ENCODE measurements at regions not wholly inside any gene's neighbourhood (a gene's known extent, or its start where the extent isn't known, plus 50 kb on each side); places are given as distances from the start of the nearest gene placed in this dataset.

DNA sequence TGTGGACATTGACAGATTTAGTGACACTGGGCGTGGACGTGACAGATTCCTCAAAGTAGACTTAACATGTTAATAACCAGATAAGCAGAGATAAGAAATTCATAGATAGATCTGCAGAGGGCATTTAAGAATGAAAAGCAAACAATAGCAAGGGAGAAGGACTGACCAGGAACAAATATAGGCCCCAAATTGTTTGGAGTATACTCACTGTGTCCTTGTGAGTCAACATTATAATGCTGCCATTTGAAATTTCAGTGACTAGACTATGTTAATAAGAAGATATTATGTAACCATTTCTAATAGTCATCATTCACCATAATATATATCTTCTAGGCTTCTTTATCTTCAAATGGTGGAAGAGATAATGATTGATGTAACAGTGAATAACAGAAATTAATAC is 78.1 kb upstream of the SLC38A11 start:
- Histone ChIP-seq H3K4me1 (ENCODE audit: control insufficient read depth, insufficient read depth, low read length) (no peaks in the 10 kb centered on the region), H3K4me3 (ENCODE audit: low read length) (no peak overlapping the region), H3K27ac (ENCODE audit: low read length) (no peak overlapping the region), H3K27me3 (ENCODE audit: control insufficient read depth, insufficient read depth, low read length) (no peaks in the 10 kb centered on the region), H3K9me3 (ENCODE audit: control insufficient read depth, low read depth, low read length) (no peaks in the 10 kb centered on the region), H3K36me3 (ENCODE audit: control insufficient read depth, insufficient read depth, low read length) (no peaks in the 10 kb centered on the region)
- no peak for DNase-seq
- no CpG with 5 or more reads among the region's 2 CpGs for WGBS (ENCODE audit: insufficient coverage, low lambda C conversion rate)

- Histone ChIP-seq H3K4me3 (ENCODE audit: low read length) (no peak overlapping the region), H3K36me3 (ENCODE audit: control insufficient read depth, insufficient read depth, low read length) (no peaks in the 10 kb centered on the region), H3K27ac (ENCODE audit: low read length) (no peak overlapping the region), H3K9me3 (ENCODE audit: control insufficient read depth, low read depth, low read length) (no peaks in the 10 kb centered on the region), H3K4me1 (ENCODE audit: control insufficient read depth, insufficient read depth, low read length) (no peaks in the 10 kb centered on the region), H3K27me3 (ENCODE audit: control insufficient read depth, insufficient read depth, low read length) (no peaks in the 10 kb centered on the region)
- WGBS (ENCODE audit: insufficient coverage, low lambda C conversion rate) = 100% methylated on average over 1 of the region's 2 CpGs
- no peak for DNase-seq
Measured at GRCh38 chr2:165032559-165032958, 77.2 kb upstream of the SLC38A11 start.

DNA sequence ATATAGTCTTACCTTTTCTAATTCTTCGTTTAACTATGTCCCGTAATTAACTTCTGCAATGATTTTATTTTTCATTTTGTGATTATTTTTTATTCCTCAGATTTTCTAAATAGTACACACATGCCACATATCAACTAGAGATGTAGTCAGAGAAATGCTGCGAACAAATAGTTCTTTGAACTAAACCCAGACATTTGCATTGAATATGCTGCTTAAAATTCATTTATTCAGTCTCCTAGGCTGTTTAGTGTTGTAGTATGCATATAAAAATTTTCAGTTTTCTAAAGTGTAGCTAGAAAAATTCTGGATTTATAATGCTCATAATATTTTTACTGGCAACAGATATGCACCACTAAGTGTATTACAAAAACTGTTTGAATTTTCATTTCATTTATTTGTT is 68.9 kb upstream of the SLC38A11 start:
- H3K9me3 ChIP-seq (ENCODE audit: control insufficient read depth, low read depth, low read length) = no peaks in the 10 kb centered on the region
- 100% methylated on average over 2 of the region's 3 CpGs for WGBS (ENCODE audit: insufficient coverage, low lambda C conversion rate)
- no peak for DNase-seq
- no peak overlapping the region for H3K27ac ChIP-seq (ENCODE audit: low read length)
- no peaks in the 10 kb centered on the region for H3K27me3 ChIP-seq (ENCODE audit: control insufficient read depth, insufficient read depth, low read length)
- H3K36me3 ChIP-seq (ENCODE audit: control insufficient read depth, insufficient read depth, low read length) = no peaks in the 10 kb centered on the region
- no peak overlapping the region for H3K4me3 ChIP-seq (ENCODE audit: low read length)
- H3K4me1 ChIP-seq (ENCODE audit: control insufficient read depth, insufficient read depth, low read length) = no peaks in the 10 kb centered on the region

DNA sequence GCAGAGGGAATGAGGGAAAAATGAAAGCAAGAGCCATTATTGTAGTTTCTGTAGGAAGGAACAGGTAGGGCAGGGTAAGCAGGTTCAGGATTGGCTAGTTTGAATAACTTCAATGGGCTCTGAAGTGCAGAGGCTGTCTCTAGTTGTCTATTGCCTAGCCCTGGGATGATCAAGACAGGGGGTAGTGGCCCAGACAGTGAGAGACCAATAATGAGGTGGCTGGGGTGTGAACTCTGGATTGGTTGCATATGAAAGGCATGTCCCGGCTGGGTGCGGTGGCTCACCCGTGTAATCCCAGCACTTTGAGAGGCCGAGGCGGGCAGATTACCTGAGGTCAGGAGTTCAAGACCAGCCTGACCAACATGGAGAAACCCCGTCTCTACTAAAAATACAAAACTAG is 67.5 kb upstream of the SLC38A11 start:
- no peaks in the 10 kb centered on the region for H3K27me3 ChIP-seq (ENCODE audit: control insufficient read depth, insufficient read depth, low read length)
- H3K27ac ChIP-seq (ENCODE audit: low read length) = no peak overlapping the region
- no peak for DNase-seq
- H3K9me3 ChIP-seq (ENCODE audit: control insufficient read depth, low read depth, low read length) = no peaks in the 10 kb centered on the region
- H3K4me3 ChIP-seq (ENCODE audit: low read length) = no peak overlapping the region
- WGBS (ENCODE audit: insufficient coverage, low lambda C conversion rate) = no CpG with 5 or more reads among the region's 6 CpGs
- no peaks in the 10 kb centered on the region for H3K36me3 ChIP-seq (ENCODE audit: control insufficient read depth, insufficient read depth, low read length)
- H3K4me1 ChIP-seq (ENCODE audit: control insufficient read depth, insufficient read depth, low read length) = no peaks in the 10 kb centered on the region

DNA sequence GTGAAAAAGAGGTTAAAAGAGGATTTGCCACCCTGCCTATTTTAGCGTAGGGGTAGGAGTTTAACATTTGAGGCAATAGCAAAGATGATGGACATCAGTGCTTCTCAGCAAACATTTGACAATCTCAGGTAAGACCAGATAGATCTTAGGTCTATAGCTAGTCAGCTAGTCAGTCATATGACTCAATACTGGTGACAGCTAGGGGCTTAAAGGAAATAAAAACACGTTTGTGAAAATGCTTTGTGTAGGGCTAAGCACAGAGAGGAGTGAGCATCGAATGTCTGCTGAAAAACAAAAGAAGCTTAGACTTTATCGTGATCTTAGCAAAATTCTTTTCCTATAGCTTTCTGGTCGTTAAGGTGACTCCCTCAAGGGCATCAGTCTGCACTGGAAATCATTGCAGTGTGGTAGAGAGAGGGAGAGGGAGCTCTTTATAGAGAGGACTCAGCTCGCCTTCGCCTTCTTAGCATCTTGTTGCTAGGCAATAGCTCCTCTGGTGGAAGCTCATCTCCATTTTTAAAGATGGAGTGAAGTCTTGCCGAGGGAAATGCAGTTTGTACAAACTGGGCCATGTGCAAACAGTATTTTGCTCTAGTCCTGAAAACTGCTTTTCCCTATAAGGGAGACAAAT is 62.8 kb upstream of the SLC38A11 start:
- no peak overlapping the region for H3K27ac ChIP-seq (ENCODE audit: low read length)
- H3K4me1 ChIP-seq (ENCODE audit: control insufficient read depth, insufficient read depth, low read length) = no peaks in the 10 kb centered on the region
- no peak overlapping the region for H3K4me3 ChIP-seq (ENCODE audit: low read length)
- no peaks in the 10 kb centered on the region for H3K36me3 ChIP-seq (ENCODE audit: control insufficient read depth, insufficient read depth, low read length)
- no peaks in the 10 kb centered on the region for H3K27me3 ChIP-seq (ENCODE audit: control insufficient read depth, insufficient read depth, low read length)
- peak in 1 of 2 donors; percentile 5 for DNase-seq
- 100% methylated on average over 1 of the region's 8 CpGs for WGBS (ENCODE audit: insufficient coverage, low lambda C conversion rate)
- no peaks in the 10 kb centered on the region for H3K9me3 ChIP-seq (ENCODE audit: control insufficient read depth, low read depth, low read length)

GRCh38 chr2:165016772-165017411 is 61.6 kb upstream of the SLC38A11 start:
- 69% methylated on average over 6 of the region's 15 CpGs for WGBS (ENCODE audit: insufficient coverage, low lambda C conversion rate)

GRCh38 chr2:165015052-165015642 is 59.8 kb upstream of the SLC38A11 start:
- Histone ChIP-seq H3K36me3 (ENCODE audit: control insufficient read depth, insufficient read depth, low read length) (no peaks in the 10 kb centered on the region), H3K4me1 (ENCODE audit: control insufficient read depth, insufficient read depth, low read length) (no peaks in the 10 kb centered on the region), H3K9me3 (ENCODE audit: control insufficient read depth, low read depth, low read length) (no peaks in the 10 kb centered on the region), H3K27me3 (ENCODE audit: control insufficient read depth, insufficient read depth, low read length) (no peaks in the 10 kb centered on the region), H3K4me3 (ENCODE audit: low read length) (no peak overlapping the region), H3K27ac (ENCODE audit: low read length) (no peak overlapping the region)
- peak; percentile 44 to 46 for DNase-seq
- WGBS (ENCODE audit: insufficient coverage, low lambda C conversion rate) = 40% methylated on average over 2 of the region's 4 CpGs

More at GRCh38 chr2:165016772-165017411, 61.6 kb upstream of the SLC38A11 start:
- H3K27me3 ChIP-seq (ENCODE audit: control insufficient read depth, insufficient read depth, low read length) = no peaks in the 10 kb centered on the region
- H3K9me3 ChIP-seq (ENCODE audit: control insufficient read depth, low read depth, low read length) = no peaks in the 10 kb centered on the region
- no peaks in the 10 kb centered on the region for H3K4me1 ChIP-seq (ENCODE audit: control insufficient read depth, insufficient read depth, low read length)
- H3K36me3 ChIP-seq (ENCODE audit: control insufficient read depth, insufficient read depth, low read length) = no peaks in the 10 kb centered on the region
- DNase-seq = peak; percentile 12 to 30
- H3K27ac ChIP-seq (ENCODE audit: low read length) = no peak overlapping the region
- no peak overlapping the region for H3K4me3 ChIP-seq (ENCODE audit: low read length)

DNA sequence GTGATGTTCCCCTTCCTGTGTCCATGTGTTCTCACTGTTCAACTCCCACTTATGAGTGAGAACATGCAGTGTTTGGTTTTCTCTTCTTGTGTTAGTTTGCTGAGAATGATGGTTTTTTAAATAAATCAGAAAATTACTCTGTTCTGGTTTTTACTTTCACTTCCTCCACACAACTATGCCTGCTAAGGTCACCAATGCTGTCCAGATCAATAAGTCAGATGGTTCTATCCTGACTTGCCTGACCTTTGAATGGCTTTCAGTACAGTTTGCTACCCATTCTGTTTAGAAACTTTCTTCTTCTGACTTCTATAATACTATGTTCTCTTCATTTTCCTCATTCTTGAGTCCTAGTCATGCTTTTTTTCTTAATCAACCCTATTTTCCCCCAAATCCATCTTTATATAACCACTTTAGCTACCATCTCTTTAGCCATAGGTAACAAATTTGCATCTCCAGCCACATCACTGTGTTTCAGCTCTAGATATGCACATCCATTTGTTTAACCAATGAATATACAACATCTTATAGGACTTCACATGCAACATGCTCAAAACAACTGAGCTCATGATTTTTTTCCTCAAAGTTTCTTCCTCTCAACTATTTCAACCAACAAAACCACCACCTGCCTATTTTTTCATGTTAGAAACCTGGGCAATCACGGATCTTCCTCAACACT is 58.8 kb upstream of the SLC38A11 start:
- H3K27ac ChIP-seq (ENCODE audit: low read length) = no peak overlapping the region
- no peaks in the 10 kb centered on the region for H3K4me1 ChIP-seq (ENCODE audit: control insufficient read depth, insufficient read depth, low read length)
- H3K9me3 ChIP-seq (ENCODE audit: control insufficient read depth, low read depth, low read length) = no peaks in the 10 kb centered on the region
- no peak for DNase-seq
- no CpG with 5 or more reads among the region's 1 CpG for WGBS (ENCODE audit: insufficient coverage, low lambda C conversion rate)
- no peak overlapping the region for H3K4me3 ChIP-seq (ENCODE audit: low read length)
- H3K27me3 ChIP-seq (ENCODE audit: control insufficient read depth, insufficient read depth, low read length) = no peaks in the 10 kb centered on the region
- no peaks in the 10 kb centered on the region for H3K36me3 ChIP-seq (ENCODE audit: control insufficient read depth, insufficient read depth, low read length)

DNA sequence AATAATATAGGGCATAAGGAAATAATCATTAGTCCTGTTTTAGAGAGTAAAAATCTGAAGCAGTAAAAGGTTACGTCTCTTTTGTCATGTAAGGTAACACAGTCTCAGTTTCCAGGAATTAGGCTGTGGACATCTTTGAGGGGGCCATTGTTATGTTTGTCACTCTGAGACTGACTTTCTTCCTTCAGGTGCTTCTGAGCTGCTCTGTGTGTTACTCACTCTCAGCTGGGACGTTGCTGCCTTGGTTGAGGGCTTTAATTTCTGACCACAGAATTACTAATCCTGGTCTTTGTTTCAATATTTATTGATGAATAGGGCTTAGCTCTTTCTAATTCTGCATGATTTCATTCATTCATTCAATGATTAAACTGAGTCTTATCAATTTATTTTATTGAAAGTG is 55.9 kb upstream of the SLC38A11 start:
- DNase-seq = no peak
- H3K27ac ChIP-seq (ENCODE audit: low read length) = no peak overlapping the region
- no peak overlapping the region for H3K4me3 ChIP-seq (ENCODE audit: low read length)
- no peaks in the 10 kb centered on the region for H3K27me3 ChIP-seq (ENCODE audit: control insufficient read depth, insufficient read depth, low read length)
- 63% methylated on average over 1 of the region's 2 CpGs for WGBS (ENCODE audit: insufficient coverage, low lambda C conversion rate)
- H3K36me3 ChIP-seq (ENCODE audit: control insufficient read depth, insufficient read depth, low read length) = no peaks in the 10 kb centered on the region
- no peaks in the 10 kb centered on the region for H3K9me3 ChIP-seq (ENCODE audit: control insufficient read depth, low read depth, low read length)
- no peaks in the 10 kb centered on the region for H3K4me1 ChIP-seq (ENCODE audit: control insufficient read depth, insufficient read depth, low read length)

GRCh38 chr2:165010556-165010955 is 55.2 kb upstream of the SLC38A11 start:
- Histone ChIP-seq H3K27me3 (ENCODE audit: control insufficient read depth, insufficient read depth, low read length) (no peaks in the 10 kb centered on the region), H3K27ac (ENCODE audit: low read length) (no peak overlapping the region), H3K4me3 (ENCODE audit: low read length) (no peak overlapping the region), H3K9me3 (ENCODE audit: control insufficient read depth, low read depth, low read length) (no peaks in the 10 kb centered on the region), H3K36me3 (ENCODE audit: control insufficient read depth, insufficient read depth, low read length) (no peaks in the 10 kb centered on the region), H3K4me1 (ENCODE audit: control insufficient read depth, insufficient read depth, low read length) (no peaks in the 10 kb centered on the region)
- no peak for DNase-seq
- WGBS (ENCODE audit: insufficient coverage, low lambda C conversion rate) = 100% methylated on average over 1 of the region's 1 CpG

All from large intestine (tissue), 3 donors.